ENCODE measurements at regions not wholly inside any gene's neighbourhood (a gene's known extent, or its start where the extent isn't known, plus 50 kb on each side); places are given as distances from the start of the nearest gene placed in this dataset.
"Not testable (repeated sequence)": the region's sequence is repeated elsewhere in the genome, so short reads cannot be mapped to it uniquely, and the experiment has no call there.

DNA sequence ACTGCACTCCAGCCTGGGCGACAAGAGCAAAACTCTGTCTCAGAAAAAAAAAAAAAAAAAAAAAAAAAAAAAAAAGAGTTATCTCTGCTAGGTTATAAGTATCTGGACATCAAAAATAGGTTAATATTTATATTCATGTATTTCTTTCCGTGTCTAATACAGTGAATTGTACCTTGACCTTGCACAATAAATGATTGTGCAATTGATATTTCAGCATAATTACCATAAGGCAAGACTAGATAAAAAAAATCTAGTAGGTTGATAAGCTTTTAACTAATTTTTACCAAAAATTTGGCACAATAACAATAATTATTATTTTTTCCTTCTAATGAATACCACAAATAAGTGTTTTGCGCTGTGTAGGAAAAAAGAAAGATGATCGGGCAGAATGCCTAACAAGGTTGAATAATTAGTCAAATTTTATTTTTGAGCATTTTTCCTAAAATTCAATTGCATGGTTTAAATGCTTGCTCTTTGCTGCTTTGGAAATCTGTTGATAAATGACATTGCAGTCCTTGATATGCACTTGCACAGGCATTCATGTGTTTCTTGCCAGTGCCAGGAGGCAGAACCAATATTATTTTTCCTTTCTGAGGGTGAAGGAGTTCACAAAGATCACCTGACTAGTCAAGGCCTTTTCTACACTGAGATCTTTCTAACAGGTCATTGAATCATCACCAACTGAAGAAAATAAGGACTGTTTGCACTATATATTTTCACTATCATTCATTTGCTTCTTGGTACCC, 127.5 kb downstream of the ARRDC3 start:
- WGBS, 3 donors, result 77 to 88% (median 85%) methylated on average over 4 of the region's 4 CpGs

DNA sequence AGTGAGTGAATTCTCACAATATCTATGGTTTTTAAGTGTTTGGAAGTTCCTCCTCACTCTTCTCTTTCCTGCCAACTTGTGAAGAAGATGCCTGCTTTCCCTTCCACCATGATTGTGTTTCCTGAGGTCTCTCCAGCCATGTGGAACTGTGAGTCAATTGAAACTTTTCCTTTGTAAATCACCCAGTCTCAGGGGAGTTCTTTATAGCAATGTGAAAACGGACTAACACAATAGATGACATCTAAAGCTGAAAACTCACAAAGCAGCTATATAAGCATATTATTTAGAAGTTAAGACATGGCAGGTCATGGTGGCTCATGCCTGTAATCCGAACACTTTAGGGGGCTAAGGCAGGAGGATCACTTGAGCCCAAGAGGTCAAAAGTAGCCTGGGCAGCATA, 130.2 kb downstream of the ARRDC3 start:
- H3K27ac ChIP-seq (ENCODE audit: low read depth, low read length), result no peak overlapping the region
- 77 to 86% (median 80%) methylated on average over 2 of the region's 2 CpGs for WGBS, 3 donors

More for the DNA sequence above, 127.5 kb downstream of the ARRDC3 start:
- H3K27ac ChIP-seq (ENCODE audit: low read depth, low read length), result no peak overlapping the region

DNA sequence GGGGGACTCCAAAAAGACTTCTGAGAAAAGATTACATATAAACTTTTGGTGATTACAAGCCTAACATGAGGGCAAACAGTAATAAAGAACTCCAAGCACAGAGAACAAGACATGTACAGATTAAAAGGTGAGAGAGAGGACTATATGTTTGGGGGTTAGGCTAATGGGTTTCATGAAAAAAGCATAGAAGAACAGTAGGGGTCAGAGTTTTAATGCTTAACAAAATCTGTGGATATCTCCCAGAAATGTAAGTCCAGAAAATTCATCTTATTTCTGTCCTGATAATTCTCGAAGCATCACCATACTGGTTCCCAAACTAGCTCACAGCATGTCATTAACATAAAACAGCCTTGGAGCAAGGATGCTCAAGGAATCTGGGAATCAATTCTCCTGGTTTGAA, 137.2 kb downstream of the ARRDC3 start:
- no peak overlapping the region for H3K27ac ChIP-seq (ENCODE audit: low read depth, low read length)
- 66 to 85% (median 75%) methylated on average over 1 of the region's 1 CpG for WGBS, 3 donors

DNA sequence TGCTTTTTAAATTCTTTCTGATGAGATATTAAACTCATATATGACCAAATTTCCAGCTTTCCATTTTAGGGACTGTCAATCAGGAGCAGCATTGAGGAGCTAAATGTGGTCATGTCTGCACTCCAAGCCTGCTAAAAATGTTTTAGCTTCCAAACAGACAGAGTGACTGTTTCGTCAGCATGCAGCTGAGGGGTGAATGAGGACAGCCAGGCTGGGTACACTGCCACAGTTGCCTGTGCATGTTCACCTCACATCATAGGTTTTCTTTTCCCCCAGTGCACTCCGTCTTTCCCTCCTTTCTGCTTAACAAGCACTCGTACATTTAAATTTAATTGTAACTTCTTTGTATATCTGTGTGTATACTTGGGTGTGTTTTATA, 138.1 kb downstream of the ARRDC3 start:
- no peak overlapping the region for H3K27ac ChIP-seq (ENCODE audit: low read depth, low read length)
- WGBS, 3 donors, result 58 to 60% (median 59%) methylated on average over 3 of the region's 3 CpGs

DNA sequence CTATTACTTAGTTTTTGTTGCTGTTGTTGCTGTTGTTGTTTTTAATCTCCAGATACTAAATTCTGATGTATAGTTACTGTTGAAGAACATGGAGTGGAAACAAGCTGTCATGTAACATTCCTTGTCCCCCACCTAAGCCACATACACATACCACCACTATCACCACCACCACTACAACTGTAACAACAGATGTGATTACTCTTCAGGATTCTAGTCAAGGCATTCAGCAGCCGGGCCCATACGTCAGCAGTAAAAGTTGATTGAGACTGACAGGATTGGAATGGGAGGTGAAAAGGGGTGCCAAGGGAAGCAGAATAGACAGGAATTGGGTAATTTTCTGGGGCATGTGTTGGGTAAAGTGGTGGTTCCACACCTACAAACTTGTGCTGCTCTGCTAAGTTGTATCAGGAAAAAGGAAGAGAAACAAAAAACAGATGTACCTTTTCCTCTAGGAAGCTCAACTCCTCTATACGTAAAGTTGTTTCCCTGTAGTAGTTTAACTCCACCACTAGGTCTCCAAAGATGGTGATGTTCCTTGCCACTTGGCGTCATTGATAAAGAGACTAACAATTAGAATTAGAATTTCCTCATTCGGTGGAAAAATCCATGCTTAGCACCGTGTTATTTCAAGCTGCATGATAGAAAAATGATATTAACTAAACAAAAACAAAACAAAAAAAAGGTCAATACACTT, 138.6 kb downstream of the ARRDC3 start:
- 85 to 92% (median 91%) methylated on average over 6 of the region's 6 CpGs for WGBS, 3 donors
- H3K27ac ChIP-seq (ENCODE audit: low read depth, low read length), result no peak overlapping the region

DNA sequence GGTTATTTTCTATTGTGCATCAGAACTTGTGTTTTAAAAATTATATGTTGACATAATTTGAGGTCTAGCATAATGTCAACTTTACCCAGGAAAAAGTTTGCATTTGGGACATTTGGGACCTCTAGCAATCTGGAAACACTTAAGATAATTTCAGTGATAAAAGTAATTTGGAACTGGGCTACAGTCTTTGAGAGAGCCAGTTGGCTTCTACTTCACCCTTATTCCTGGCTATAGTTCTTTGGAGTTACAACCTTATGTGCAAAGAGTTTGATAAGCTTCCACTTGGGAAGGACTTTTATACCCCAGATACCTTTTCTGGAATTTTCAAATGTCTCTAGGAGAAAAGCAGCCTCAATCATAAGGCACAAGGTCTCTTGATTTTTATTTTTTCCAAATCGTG, 139.3 kb downstream of the ARRDC3 start:
- 75 to 82% (median 79%) methylated on average over 1 of the region's 1 CpG for WGBS, 3 donors
- no peak overlapping the region for H3K27ac ChIP-seq (ENCODE audit: low read depth, low read length)

DNA sequence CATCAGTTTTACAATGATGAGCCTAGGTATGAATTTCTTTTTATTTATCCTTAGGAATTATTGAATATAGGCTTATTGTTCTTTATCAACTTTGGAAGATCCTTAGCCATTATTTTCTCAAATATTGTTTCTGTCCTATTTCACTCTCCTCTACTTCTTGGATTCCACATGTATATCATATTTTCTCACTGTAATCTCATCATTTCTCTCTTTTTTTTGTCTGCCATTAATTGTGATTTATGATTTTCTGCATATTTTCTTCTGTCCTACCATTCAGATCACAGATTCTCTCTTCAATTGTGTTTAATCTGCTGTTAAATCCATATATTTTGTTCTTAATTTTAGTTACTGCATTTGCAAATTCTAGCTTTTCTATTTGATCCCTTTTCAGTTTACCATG, 139.8 kb downstream of the ARRDC3 start:
- H3K27ac ChIP-seq (ENCODE audit: low read depth, low read length), result no peak overlapping the region

DNA sequence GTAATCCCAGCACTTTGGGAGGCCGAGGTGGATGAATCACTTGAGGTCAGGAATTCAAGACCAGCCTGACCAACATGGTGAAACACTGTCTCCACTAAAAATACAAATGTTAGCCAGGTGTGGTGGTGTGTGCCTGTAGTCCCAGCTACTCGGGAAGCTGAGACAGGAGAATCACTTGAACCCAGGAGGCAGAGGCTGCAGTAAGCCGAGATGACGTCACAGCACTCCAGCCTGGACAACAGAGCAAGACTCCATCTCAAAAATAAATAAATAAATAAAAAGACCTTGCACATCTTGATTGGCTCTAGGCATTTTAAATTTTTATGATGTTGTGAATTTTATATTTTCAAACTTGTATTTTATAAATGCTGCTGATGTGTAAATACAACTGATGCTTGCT, 141.7 kb downstream of the ARRDC3 start:
- not testable (repeated sequence) for H3K27ac ChIP-seq (ENCODE audit: low read depth, low read length)
- 94 to 99% (median 99%) methylated on average over 4 of the region's 4 CpGs for WGBS, 3 donors

DNA sequence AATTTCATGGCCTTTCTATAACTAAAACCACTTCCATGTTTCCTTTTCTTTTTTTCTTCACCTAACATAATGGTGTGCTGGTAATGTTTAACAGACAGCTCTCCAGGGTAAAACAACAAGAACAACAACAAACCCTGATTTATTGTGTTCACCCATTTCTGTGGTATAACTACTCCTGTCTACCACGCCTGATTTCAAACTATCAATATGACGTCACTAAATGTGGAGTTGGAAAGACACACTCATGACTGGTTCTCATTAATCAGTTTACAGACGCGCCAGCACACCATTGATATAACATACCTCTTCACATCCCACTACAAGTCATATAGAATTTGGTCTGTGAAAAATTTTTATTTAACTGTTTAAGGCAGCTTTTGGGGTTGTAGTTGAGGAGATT, 142.9 kb downstream of the ARRDC3 start:
- H3K27ac ChIP-seq (ENCODE audit: low read depth, low read length), result no peak overlapping the region
- whole genome bisulfite sequencing, 3 donors, result 95 to 96% (median 96%) methylated on average over 4 of the region's 4 CpGs

DNA sequence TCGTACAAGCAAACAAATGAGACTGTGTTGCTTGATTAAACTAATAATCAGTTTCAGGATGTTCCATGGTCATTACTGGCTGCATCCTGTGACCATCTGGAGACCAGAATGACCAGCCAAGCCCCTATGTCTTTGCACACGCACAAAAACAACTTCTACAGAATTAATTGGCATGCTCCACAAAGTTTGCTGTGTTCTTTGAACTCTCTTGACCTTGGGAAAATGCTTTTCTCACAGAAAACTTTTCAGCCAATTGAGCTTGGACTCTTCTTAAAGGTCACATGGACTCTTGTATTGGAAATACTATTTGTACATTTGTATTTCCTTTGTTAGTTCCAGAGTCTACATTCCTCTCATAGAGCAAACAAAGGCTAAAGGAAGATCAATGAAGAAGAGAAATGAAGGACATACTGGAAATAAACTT, 147.8 kb downstream of the ARRDC3 start:
- 27 to 52% (median 45%) methylated on average over 2 of the region's 2 CpGs for WGBS, 3 donors
- H3K27ac ChIP-seq (ENCODE audit: low read depth, low read length), result no peak overlapping the region

DNA sequence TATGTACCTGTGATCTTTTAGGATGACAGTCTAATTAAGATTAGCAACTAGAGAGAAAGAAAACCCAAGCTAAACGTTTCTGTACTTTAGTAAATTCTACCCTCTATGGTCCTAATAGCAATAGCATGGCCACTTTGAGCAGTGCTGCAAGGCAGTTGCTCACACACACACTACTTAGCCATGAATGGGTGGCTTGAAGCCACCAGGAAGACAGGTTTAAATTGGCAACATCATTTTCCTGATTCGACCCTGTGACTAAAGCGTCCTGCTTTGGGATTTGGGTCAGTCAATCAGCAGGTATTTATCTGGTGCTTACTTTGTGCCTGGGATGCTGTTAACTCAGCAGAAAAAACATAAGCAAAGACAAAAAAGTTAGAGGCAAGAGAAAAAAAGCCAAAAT, 150.6 kb downstream of the ARRDC3 start:
- 49 to 73% (median 70%) methylated on average over 3 of the region's 3 CpGs for WGBS, 3 donors

DNA sequence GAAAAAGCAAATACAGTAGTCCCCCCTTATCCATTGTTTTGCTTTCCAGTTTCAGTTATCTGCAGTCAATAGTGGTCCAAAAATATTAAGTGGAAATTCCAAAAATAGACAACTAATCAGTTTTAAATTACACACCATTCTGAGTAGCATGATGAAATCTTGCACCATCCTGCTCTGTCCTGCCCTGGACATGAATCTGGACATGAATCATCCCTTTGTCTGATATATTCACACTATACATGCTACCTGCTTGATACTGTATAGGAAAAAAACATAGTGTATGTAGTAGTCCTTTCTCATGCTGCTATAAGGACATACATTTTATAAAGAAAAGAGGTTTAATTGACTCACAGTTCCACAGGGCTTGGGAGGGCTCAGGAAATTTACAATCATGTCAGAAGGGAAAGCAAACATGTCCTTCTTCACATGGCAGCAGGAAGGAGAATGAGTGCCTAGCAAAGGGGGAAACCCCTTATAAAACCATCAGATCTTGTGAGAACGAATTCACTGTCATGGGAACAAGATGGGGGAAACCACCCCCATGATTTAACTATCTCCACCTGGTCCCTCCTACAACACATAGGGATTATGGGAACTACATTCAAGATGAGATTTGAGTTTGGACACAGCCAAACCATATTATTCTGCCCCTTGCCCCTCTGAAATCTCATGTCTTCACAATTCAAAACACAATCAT, 153.9 kb downstream of the ARRDC3 start:
- no peak overlapping the region for H3K27ac ChIP-seq (ENCODE audit: low read depth, low read length)
- 79 to 94% (median 88%) methylated on average over 1 of the region's 1 CpG for WGBS, 3 donors

More for the DNA sequence above, 150.6 kb downstream of the ARRDC3 start:
- no peak overlapping the region for H3K27ac ChIP-seq (ENCODE audit: low read depth, low read length)

DNA sequence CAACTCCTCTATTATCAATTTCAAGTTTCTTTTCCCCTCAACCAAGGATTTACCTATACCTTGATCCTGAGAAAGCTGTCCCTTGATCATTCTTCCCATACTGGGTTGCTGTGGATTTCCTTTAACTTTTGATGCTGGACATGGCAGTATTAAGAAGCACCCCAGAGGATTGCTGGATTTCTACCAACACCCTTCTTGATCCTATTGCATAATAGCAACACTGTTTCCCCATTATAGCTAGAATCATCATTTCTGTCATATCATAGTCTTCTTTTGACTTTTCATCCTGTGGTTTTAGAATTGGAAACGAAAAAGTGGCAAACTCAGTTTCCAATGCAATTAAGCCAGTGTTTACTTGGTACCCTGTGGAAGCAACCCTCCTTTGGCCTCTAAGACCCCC, 154.9 kb downstream of the ARRDC3 start:
- H3K27ac ChIP-seq (ENCODE audit: low read depth, low read length), result no peak overlapping the region
- 49 to 90% (median 60%) methylated on average over 1 of the region's 1 CpG for WGBS, 3 donors

DNA sequence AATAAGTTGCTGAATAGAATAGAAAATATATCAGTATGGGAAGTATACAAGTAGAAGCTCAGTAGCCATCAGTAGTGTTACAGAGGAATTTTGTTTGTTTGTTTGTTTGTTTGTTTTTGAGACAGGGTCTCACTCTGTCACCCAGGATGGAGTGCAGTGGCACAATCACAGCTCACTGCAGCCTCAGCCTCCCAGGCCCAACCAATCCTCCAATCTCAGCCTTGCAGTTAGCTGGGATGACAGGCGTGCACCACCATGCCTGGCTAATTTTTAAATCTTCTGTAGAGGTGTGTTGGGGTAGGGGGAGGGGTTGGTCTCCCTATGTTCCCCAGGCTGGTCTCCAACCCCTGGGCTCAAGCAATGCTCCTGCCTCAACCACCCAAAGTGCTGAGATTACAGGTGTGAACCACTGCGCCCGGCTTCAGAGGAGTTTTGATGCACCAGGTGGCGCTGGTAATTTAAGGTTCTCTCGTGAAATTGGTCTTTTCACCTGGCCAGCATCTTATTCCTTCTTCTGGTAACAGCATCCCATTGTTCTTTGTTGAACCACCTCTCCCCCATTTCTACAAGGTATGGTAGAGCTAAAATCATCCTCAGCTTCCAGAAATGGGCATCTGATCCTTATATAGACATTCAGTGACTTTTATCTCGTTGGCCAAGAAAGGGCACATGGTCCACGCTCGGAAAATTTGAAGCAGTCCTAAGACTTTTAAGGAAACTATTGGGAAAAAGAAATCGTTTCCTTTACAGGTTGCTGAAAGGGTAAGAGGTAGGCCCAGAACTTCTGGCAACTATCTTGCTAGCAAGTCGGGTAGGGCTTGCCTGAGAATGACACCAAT, 157.1 kb downstream of the ARRDC3 start:
- no peak overlapping the region for H3K27ac ChIP-seq (ENCODE audit: low read depth, low read length)

DNA sequence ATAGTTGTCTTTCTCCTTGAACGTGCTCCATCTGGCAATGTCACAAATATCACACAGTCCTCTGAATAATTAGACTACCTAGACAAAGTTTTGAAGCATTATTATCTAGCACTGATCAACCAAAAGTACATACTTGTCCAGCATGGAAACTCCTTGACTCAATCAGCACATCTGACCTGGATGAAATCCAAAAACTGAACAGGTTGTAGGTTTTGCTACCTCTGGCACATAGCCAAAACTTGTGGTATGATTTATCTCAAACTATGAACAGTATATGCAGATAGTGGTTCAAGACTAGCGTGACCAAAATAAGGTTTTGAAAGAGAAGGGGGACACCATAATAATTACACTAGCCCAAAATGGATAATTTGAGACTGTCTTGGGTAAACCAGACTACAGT, 158.1 kb downstream of the ARRDC3 start:
- 42 to 78% (median 75%) methylated on average over 2 of the region's 2 CpGs for WGBS, 3 donors

More for the DNA sequence above, 157.1 kb downstream of the ARRDC3 start:
- WGBS, 3 donors, result 58 to 85% (median 82%) methylated on average over 10 of the region's 10 CpGs

DNA sequence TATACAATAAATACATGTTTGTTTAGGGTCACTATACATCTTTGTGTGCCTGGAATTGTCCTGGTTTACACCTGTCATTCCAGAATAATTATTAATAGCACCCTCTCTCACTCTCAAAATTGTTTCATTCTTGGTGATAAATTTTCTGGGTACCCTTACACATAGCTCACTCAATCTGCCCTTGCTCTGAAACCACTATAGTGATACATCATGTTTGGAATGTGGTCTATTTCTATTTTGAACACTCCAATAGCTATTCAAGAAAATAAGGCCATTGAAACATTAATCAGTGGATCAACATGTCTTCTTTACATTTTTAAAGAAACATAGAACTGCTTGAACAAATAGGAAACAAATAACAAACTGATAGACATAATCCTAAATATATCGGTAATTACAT, 158.7 kb downstream of the ARRDC3 start:
- WGBS, 3 donors, result 83 to 100% (median 100%) methylated on average over 1 of the region's 1 CpG
- H3K27ac ChIP-seq (ENCODE audit: low read depth, low read length), result no peak overlapping the region

More for the DNA sequence above, 158.1 kb downstream of the ARRDC3 start:
- no peak overlapping the region for H3K27ac ChIP-seq (ENCODE audit: low read depth, low read length)

DNA sequence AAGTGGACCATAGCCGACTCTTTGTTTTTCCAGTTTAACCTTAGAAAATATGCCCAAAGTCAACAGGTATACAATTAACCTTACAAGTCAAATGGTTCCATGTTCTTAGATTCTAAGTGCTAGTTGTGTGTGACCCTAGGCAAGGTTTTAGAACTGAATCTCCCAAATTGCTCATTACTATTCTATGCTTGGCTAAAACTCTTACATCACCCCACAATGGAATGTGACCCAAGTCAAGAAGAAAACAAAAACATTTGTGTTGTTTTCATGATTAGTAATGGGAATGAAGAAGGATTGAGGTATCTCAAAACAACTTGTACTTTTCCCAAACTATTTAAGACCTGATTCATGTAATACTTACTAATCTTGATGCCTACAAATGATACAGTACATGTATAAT, 159.2 kb downstream of the ARRDC3 start:
- 81 to 95% (median 94%) methylated on average over 1 of the region's 1 CpG for WGBS, 3 donors
- no peak overlapping the region for H3K27ac ChIP-seq (ENCODE audit: low read depth, low read length)

DNA sequence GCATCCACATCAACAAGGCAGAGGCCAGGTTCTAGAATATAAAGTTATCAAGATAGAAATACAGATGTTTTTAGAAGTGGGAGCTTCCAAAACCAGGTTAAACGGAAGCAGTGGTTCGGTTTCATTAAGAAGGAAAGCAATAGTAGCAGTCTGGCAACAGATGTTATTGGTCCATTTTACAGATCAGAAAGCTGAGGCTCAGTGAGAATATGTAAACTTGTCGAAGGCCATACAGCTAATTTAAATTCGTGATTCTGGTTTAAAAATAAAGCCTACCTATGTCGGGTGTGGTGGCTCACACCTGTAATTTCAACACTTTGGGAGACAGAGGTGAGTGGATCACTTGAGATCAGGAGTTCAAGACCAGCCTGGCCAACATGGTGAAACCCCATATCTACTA, 160.6 kb downstream of the ARRDC3 start:
- no peak overlapping the region for H3K27ac ChIP-seq (ENCODE audit: low read depth, low read length)
- WGBS, 3 donors, result 95 to 97% (median 95%) methylated on average over 5 of the region's 5 CpGs

DNA sequence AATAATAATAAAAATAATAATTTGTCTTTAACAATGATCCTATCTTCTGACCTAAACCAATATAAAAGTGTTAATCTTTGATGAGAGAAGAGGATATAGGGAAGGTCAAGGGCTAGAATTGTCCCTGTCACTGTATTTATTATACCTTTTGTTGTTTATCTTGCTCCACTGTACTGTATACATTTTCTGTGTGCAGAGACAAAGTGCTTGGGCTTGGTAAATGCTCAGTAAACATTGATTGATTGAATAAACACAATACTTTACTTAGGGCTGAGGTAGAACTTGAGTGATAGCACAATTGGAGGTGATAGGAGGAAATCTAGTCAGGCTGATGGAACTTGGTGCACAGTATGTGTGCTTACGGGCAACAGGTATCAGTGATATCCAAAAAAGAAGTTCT, 161.2 kb downstream of the ARRDC3 start:
- WGBS, 3 donors, result 93 to 98% (median 95%) methylated on average over 1 of the region's 1 CpG
- H3K27ac ChIP-seq (ENCODE audit: low read depth, low read length), result no peak overlapping the region
